Forelimb muscle (tissue), 1 donor: ENCODE measurements at regions not wholly inside any gene's neighbourhood (a gene's known extent, or its start where the extent isn't known, plus 50 kb on each side); places are given as distances from the start of the nearest gene placed in this dataset.
A peak's percentile ranks its signal among the peaks of the same experiment; 100 is the strongest.

ENCODE experiments used
- DNase-seq: peaks from one replicate; pipeline ENCODE4 v3.0.0-alpha.2; 2013; ENCODE audit warnings: low read depth

- no peak for DNase-seq
Observed at GRCh38 chr2:226396541-226396940, 403.1 kb downstream of the IRS1 start.

- DNase-seq: no peak
Observed at GRCh38 chr2:226387499-226387942, 412.1 kb downstream of the IRS1 start.

- DNase-seq: no peak
Observed at GRCh38 chr2:226383461-226383860, 416.2 kb downstream of the IRS1 start.

GRCh38 chr2:226380679-226381078 lies 418.9 kb downstream of the IRS1 start:
- no peak for DNase-seq

- DNase-seq: no peak
Observed at GRCh38 chr2:226378753-226379705, 420.6 kb downstream of the IRS1 start.

- DNase-seq: no peak
Observed at GRCh38 chr2:226376516-226377180, 423.0 kb downstream of the IRS1 start.

- no peak for DNase-seq
Observed at GRCh38 chr2:226366920-226367319, 432.7 kb downstream of the IRS1 start.

- no peak for DNase-seq
Observed at GRCh38 chr2:226364217-226364616, 435.4 kb downstream of the IRS1 start.

GRCh38 chr2:226362980-226363379 lies 436.6 kb downstream of the IRS1 start:
- no peak for DNase-seq

GRCh38 chr2:226360658-226361057 lies 439.0 kb downstream of the IRS1 start:
- DNase-seq: no peak

- DNase-seq: no peak
Observed at GRCh38 chr2:226358688-226359087, 440.9 kb downstream of the IRS1 start.

GRCh38 chr2:226357816-226358215 lies 441.8 kb downstream of the IRS1 start:
- DNase-seq: no peak

GRCh38 chr2:226355600-226355999 lies 444.0 kb downstream of the IRS1 start:
- DNase-seq: no peak

- DNase-seq: no peak
Observed at GRCh38 chr2:226354434-226354833, 445.2 kb downstream of the IRS1 start.

- peak; percentile 2 for DNase-seq
Observed at GRCh38 chr2:226352941-226353560, 446.6 kb downstream of the IRS1 start.

GRCh38 chr2:226351711-226352110 lies 447.9 kb downstream of the IRS1 start:
- no peak for DNase-seq

GRCh38 chr2:226339616-226340015 lies 460.0 kb downstream of the IRS1 start:
- DNase-seq: no peak

GRCh38 chr2:226338825-226339224 lies 460.8 kb downstream of the IRS1 start:
- no peak for DNase-seq

- DNase-seq: no peak
Observed at GRCh38 chr2:226337941-226338600, 461.5 kb downstream of the IRS1 start.

GRCh38 chr2:226336283-226336682 lies 463.3 kb downstream of the IRS1 start:
- no peak for DNase-seq

- DNase-seq: no peak
Observed at GRCh38 chr2:226334981-226335720, 464.5 kb downstream of the IRS1 start.
